Hepatic stellate cell (primary cell): ENCODE measurements at regions not wholly inside any gene's neighbourhood (a gene's known extent, or its start where the extent isn't known, plus 50 kb on each side); places are given as distances from the start of the nearest gene placed in this dataset.

Experiments
- DNase-seq: peaks from one replicate; pipeline ENCODE4 v3.0.0; 2011; ENCODE audit warnings: low spot score

DNA sequence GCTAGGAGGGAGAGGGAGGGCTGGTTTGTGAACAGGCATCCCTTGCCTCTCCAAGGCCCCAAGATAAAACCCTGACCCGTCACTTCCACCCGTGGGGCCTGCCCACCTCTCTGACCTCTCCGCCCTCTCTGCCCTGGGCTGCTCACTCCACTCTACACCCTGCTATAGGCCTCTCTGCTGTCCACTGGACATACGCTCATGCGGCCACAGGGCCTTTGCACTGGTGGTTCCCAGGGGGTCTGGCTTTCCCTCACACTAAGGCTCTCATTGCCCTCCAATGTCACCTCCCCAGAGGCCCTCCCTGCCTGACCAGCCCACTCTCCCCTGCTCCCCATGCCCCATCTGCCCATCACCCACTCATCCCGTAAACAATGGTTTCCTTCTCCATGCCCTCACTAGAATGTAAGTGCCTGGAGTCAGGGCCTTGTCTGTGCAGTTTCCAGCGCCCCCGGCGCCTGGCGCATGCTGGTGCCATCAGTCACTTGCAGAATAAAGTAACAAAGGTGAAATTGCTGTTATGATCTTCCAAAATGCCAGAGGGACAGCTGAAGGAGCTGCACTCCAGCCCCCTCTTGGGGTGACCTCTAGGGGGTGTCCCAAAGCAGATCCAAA is 73.6 kb downstream of the RFLNA start:
- DNase-seq, result no peak

DNA sequence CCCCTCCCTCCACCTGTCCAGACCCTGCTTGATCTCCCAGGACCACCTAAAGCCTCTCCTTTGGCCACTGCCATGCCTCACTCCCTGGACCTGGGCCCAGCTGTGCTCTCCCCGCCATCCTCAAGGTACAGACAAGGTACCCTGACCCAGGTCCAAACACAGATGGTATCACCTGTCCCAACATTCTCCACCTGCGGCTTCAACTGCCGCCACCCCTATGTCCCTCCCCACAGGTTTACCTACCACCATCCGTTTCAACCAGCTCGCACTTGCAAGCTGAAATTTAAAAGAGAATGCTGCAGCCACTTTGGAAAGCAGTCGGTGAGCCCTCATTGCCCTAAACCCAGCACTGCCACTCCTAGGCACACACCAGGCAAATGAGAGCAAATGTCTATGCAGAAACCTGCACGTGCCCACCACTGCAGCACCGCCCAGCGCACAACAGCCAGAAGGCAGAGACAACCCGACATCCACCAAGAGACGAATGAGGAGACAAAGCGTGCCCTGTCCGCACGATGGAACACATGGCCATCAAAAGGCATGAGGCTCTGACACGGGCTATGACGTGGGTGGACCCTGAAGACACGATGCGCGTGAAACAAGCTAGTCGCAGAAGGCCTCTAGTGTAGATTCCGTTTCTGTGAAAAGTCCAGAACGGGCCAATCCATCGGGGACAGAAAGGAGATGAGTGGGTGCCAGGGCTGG is 71.0 kb downstream of the RFLNA start:
- no peak for DNase-seq
